AG09309 (cell line): ENCODE measurements at regions not wholly inside any gene's neighbourhood (a gene's known extent, or its start where the extent isn't known, plus 50 kb on each side); places are given as distances from the start of the nearest gene placed in this dataset.

Experiments used
- DNase-seq: peaks from one replicate; pipeline ENCODE4 v3.0.0-alpha.2; 2010; ENCODE audit warnings: low read depth
- H3K4me3 ChIP-seq: 2 replicates; pipeline ENCODE4 v1.5.1; 2011; ENCODE audit warnings: mild to moderate bottlenecking, low read depth, low read length, moderate library complexity; ENCODE audit not compliant: control insufficient read depth
- CTCF ChIP-seq: IDR thresholded peaks from 2 replicates; pipeline ENCODE4 v1.5.1; 2011; ENCODE audit warnings: mild to moderate bottlenecking, low read depth, low read length, inconsistent platforms; ENCODE audit not compliant: insufficient read depth, control insufficient read depth; ENCODE audit errors: missing control alignments

- H3K4me3 ChIP-seq = no peak overlapping the region
- no peak for DNase-seq
These were observed 184.2 kb downstream of the GPAM start for GRCh38 chr10:111999205-111999914.

GRCh38 chr10:111999915-112000302 is 183.7 kb downstream of the GPAM start:
- no peak overlapping the region for H3K4me3 ChIP-seq
- no peak for TF ChIP-seq CTCF
- no peak for DNase-seq

More at GRCh38 chr10:111999205-111999914, 184.2 kb downstream of the GPAM start:
- no peak for TF ChIP-seq CTCF

- no peak overlapping the region for H3K4me3 ChIP-seq
- DNase-seq = no peak
- TF ChIP-seq CTCF = no peak
These were observed 183.1 kb downstream of the GPAM start for GRCh38 chr10:112000466-112000865.

- no peak overlapping the region for H3K4me3 ChIP-seq
- no peak for DNase-seq
- no peak for TF ChIP-seq CTCF
These were observed 181.4 kb downstream of the GPAM start for GRCh38 chr10:112002206-112002605.

- no peak for DNase-seq
- no peak for TF ChIP-seq CTCF
- H3K4me3 ChIP-seq = no peak overlapping the region
These were observed 179.5 kb downstream of the GPAM start for GRCh38 chr10:112004075-112004474.

GRCh38 chr10:112005044-112005443 is 178.5 kb downstream of the GPAM start:
- TF ChIP-seq CTCF = no peak
- H3K4me3 ChIP-seq = no peak overlapping the region
- DNase-seq = no peak
